ENCODE measurements at regions not wholly inside any gene's neighbourhood (a gene's known extent, or its start where the extent isn't known, plus 50 kb on each side); places are given as distances from the start of the nearest gene placed in this dataset.

GRCh38 chr9:126556560-126557250, 57.0 kb upstream of the LMX1B start:
- no peak for DNase-seq (ENCODE audit: extremely low spot score, unreplicated experiment)
- H3K36me3 Mint-ChIP-seq = no peaks in the 10 kb centered on the region
- no peak for TF ChIP-seq CTCF (conservative IDR thresholded peaks at IDR 0.05)
- H3K9me3 Mint-ChIP-seq = no peaks in the 10 kb centered on the region
- H3K4me1 Mint-ChIP-seq (ENCODE audit: unreplicated experiment) = peaks cover 7% of the 10 kb centered on the region
- H3K27ac Mint-ChIP-seq = no peak overlapping the region
- no peak overlapping the region for H3K4me3 Mint-ChIP-seq
- peaks cover 34% of the 10 kb centered on the region for H3K27me3 Mint-ChIP-seq

- Mint-ChIP-seq H3K4me1 (ENCODE audit: unreplicated experiment) (peaks cover 7% of the 10 kb centered on the region), H3K4me3 (no peak overlapping the region), H3K27ac (no peak overlapping the region), H3K36me3 (no peaks in the 10 kb centered on the region), H3K27me3 (peaks cover 49% of the 10 kb centered on the region), H3K9me3 (no peaks in the 10 kb centered on the region)
- TF ChIP-seq CTCF (conservative IDR thresholded peaks at IDR 0.05) = peak; percentile 88
- DNase-seq (ENCODE audit: extremely low spot score, unreplicated experiment) = no peak
These were observed 55.6 kb upstream of the LMX1B start for GRCh38 chr9:126558051-126558665.

- no peak overlapping the region for H3K4me3 Mint-ChIP-seq
- H3K4me1 Mint-ChIP-seq (ENCODE audit: unreplicated experiment) = peaks cover 7% of the 10 kb centered on the region
- no peaks in the 10 kb centered on the region for H3K36me3 Mint-ChIP-seq
- no peak for TF ChIP-seq CTCF (conservative IDR thresholded peaks at IDR 0.05)
- H3K27me3 Mint-ChIP-seq = peaks cover 58% of the 10 kb centered on the region
- no peak overlapping the region for H3K27ac Mint-ChIP-seq
- no peak for DNase-seq (ENCODE audit: extremely low spot score, unreplicated experiment)
- H3K9me3 Mint-ChIP-seq = no peaks in the 10 kb centered on the region
These were observed 54.4 kb upstream of the LMX1B start for GRCh38 chr9:126559296-126559695.

GRCh38 chr9:126561582-126561981, 52.1 kb upstream of the LMX1B start:
- peaks cover 73% of the 10 kb centered on the region for H3K27me3 Mint-ChIP-seq
- H3K4me1 Mint-ChIP-seq (ENCODE audit: unreplicated experiment) = peaks cover 7% of the 10 kb centered on the region
- H3K9me3 Mint-ChIP-seq = no peaks in the 10 kb centered on the region
- no peaks in the 10 kb centered on the region for H3K36me3 Mint-ChIP-seq
- TF ChIP-seq CTCF (conservative IDR thresholded peaks at IDR 0.05) = no peak
- H3K27ac Mint-ChIP-seq = no peak overlapping the region
- no peak for DNase-seq (ENCODE audit: extremely low spot score, unreplicated experiment)
- no peak overlapping the region for H3K4me3 Mint-ChIP-seq

- no peak for DNase-seq (ENCODE audit: extremely low spot score, unreplicated experiment)
- no peak for TF ChIP-seq CTCF (conservative IDR thresholded peaks at IDR 0.05)
- Mint-ChIP-seq H3K9me3 (no peaks in the 10 kb centered on the region), H3K4me1 (ENCODE audit: unreplicated experiment) (no peaks in the 10 kb centered on the region), H3K36me3 (no peaks in the 10 kb centered on the region), H3K4me3 (no peak overlapping the region), H3K27me3 (peaks cover 79% of the 10 kb centered on the region), H3K27ac (no peak overlapping the region)
These were observed 50.2 kb upstream of the LMX1B start for GRCh38 chr9:126563556-126563955.
